ENCODE measurements at regions not wholly inside any gene's neighbourhood (a gene's known extent, or its start where the extent isn't known, plus 50 kb on each side); places are given as distances from the start of the nearest gene placed in this dataset.

DNA sequence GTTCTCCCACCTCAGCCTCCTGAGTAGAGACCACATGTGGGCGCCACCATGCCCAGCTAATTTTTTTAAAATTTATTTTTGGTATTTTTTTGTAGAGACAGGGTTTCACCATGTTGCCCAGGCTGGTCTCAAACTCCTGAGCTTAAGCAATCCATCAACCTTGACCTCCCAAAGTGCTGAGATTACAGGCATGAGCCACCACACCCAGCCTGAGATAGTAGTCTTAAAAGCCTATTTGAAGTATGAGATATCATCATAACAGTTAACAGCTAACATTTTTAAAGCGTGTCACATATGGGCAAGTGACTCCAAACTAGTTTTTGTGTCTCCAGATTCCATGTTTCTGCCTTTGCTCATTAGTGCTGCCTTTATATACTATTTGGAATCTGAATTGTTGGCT is 74.6 kb upstream of the WSCD2 start:
- TF ChIP-seq, protein P1, sequence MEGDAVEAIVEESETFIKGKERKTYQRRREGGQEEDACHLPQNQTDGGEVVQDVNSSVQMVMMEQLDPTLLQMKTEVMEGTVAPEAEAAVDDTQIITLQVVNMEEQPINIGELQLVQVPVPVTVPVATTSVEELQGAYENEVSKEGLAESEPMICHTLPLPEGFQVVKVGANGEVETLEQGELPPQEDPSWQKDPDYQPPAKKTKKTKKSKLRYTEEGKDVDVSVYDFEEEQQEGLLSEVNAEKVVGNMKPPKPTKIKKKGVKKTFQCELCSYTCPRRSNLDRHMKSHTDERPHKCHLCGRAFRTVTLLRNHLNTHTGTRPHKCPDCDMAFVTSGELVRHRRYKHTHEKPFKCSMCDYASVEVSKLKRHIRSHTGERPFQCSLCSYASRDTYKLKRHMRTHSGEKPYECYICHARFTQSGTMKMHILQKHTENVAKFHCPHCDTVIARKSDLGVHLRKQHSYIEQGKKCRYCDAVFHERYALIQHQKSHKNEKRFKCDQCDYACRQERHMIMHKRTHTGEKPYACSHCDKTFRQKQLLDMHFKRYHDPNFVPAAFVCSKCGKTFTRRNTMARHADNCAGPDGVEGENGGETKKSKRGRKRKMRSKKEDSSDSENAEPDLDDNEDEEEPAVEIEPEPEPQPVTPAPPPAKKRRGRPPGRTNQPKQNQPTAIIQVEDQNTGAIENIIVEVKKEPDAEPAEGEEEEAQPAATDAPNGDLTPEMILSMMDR (IDR thresholded peaks at IDR 0.05): no peak
- TF ChIP-seq POLR2A (IDR thresholded peaks at IDR 0.05): no peak
- no peak for TF ChIP-seq EP300 (IDR thresholded peaks at IDR 0.05)

All from ovary (tissue), 3 donors.